Common myeloid progenitor, CD34-positive (primary cell): ENCODE measurements at regions not wholly inside any gene's neighbourhood (a gene's known extent, or its start where the extent isn't known, plus 50 kb on each side); places are given as distances from the start of the nearest gene placed in this dataset.

Experiments used
- CTCF ChIA-PET: fragments of 350-600 bp; sonication (Branson Sonifier 250); formaldehyde crosslinking; loops from one replicate; lab custom pipeline; 2021; ENCODE audit warnings: antibody characterized with exemption; lab: Charles Lee
- POLR2A ChIA-PET: fragments of 350-600 bp; sonication (Branson Sonifier 250); formaldehyde crosslinking; loops from one replicate; lab custom pipeline; 2021; ENCODE audit warnings: antibody characterized with exemption; lab: Charles Lee
- DNase-seq, 3 donors: peaks; one replicate each; pipeline versions ENCODE4 v3.0.0 to v3.0.0-alpha.2; 2013
- H3K27ac ChIP-seq, 2 experiments: 1 replicate in 1 of 2; 2 replicates in 1 of 2; pipeline ENCODE4 v1.7.0; 2013; ENCODE audit warnings: inconsistent platforms in 2 of 2, low read length in 2 of 2, mild to moderate bottlenecking in 2 of 2, low read depth in 1 of 2, moderate library complexity in 1 of 2; ENCODE audit not compliant: severe bottlenecking in 2 of 2, insufficient read depth in 1 of 2, poor library complexity in 1 of 2
- H3K27me3 ChIP-seq, 5 experiments: replicated peaks in 2 of 5; 1 replicate in 3 of 5; 2 replicates in 2 of 5; pipeline versions ENCODE4 v1.6.1 to v1.7.0; 2013; ENCODE audit warnings: low read length in 4 of 5, mild to moderate bottlenecking in 2 of 5, moderate library complexity in 2 of 5, inconsistent platforms in 1 of 5; ENCODE audit not compliant: insufficient read depth in 5 of 5, control insufficient read depth in 4 of 5
- H3K36me3 ChIP-seq, 4 experiments: 1 replicate in 2 of 4; 2 replicates in 2 of 4; pipeline versions ENCODE4 v1.6.1 to v1.7.0; 2013; ENCODE audit warnings: low read length in 3 of 4, control low read depth in 1 of 4, mild to moderate bottlenecking in 1 of 4; ENCODE audit not compliant: control insufficient read depth in 4 of 4, insufficient read depth in 4 of 4
- H3K4me1 ChIP-seq, 4 experiments: 1 replicate in 3 of 4; 2 replicates in 1 of 4; pipeline versions ENCODE4 v1.6.1 to v1.7.1; 2013; ENCODE audit warnings: low read length in 3 of 4, mild to moderate bottlenecking in 3 of 4, control low read depth in 1 of 4, inconsistent platforms in 1 of 4, moderate library complexity in 1 of 4; ENCODE audit not compliant: control insufficient read depth in 4 of 4, insufficient read depth in 4 of 4; ENCODE audit errors: control extremely low read depth in 1 of 4
- H3K4me3 ChIP-seq, 7 experiments: 1 replicate in 4 of 7; 2 replicates in 3 of 7; pipeline versions ENCODE4 v1.5.1 to v1.7.0; 2013; ENCODE audit warnings: mild to moderate bottlenecking in 7 of 7, low read length in 6 of 7, moderate library complexity in 6 of 7, inconsistent platforms in 2 of 7, low read depth in 2 of 7, control low read depth in 1 of 7; ENCODE audit not compliant: insufficient read depth in 4 of 7, control insufficient read depth in 1 of 7; ENCODE audit errors: extremely low read depth in 1 of 7
- H3K9me3 ChIP-seq, 5 experiments: 1 replicate in 4 of 5; 2 replicates in 1 of 5; pipeline versions ENCODE4 v1.6.1 to v1.7.1; 2013; ENCODE audit warnings: low read length in 4 of 5, mild to moderate bottlenecking in 2 of 5, inconsistent platforms in 1 of 5, low read depth in 1 of 5, moderate library complexity in 1 of 5; ENCODE audit not compliant: control insufficient read depth in 4 of 5, insufficient read depth in 2 of 5; ENCODE audit errors: control extremely low read depth in 1 of 5
- WGBS: methylation state at CpG from one replicate; pipeline ENCODE4 v1.1.5; 2013; ENCODE audit not compliant: insufficient coverage; 5-methylcytosine and 5-hydroxymethylcytosine counted together

GRCh38 chr12:90510948-90511347 lies 444.0 kb downstream of the CCER1 start:
- Histone ChIP-seq H3K4me1 (no peaks in the 10 kb centered on the region), H3K4me3 (no peak overlapping the region), H3K27me3 (no peaks in the 10 kb centered on the region), H3K27ac (no peak overlapping the region), H3K9me3 (no peaks in the 10 kb centered on the region), H3K36me3 (no peaks in the 10 kb centered on the region)
- no peak for DNase-seq
- CTCF ChIA-PET: no interaction called here
- POLR2A ChIA-PET: no interaction called here

- POLR2A ChIA-PET: no interaction called here
- Histone ChIP-seq H3K27me3 (no peaks in the 10 kb centered on the region), H3K27ac (no peak overlapping the region), H3K4me3 (no peak overlapping the region), H3K4me1 (no peaks in the 10 kb centered on the region), H3K9me3 (peaks cover 0 to 1% (median 0%) of the 10 kb centered on the region in 5 experiments), H3K36me3 (no peaks in the 10 kb centered on the region)
- CTCF ChIA-PET: no interaction called here
- no peak for DNase-seq
Measured at GRCh38 chr12:90504806-90505205, 450.2 kb downstream of the CCER1 start.

GRCh38 chr12:90502070-90502469 lies 452.9 kb downstream of the CCER1 start:
- no peak overlapping the region for H3K4me3 ChIP-seq
- no peak for DNase-seq
- POLR2A ChIA-PET: no interaction called here
- no peaks in the 10 kb centered on the region for H3K4me1 ChIP-seq
- H3K36me3 ChIP-seq: no peaks in the 10 kb centered on the region
- CTCF ChIA-PET: no interaction called here
- peaks cover 0 to 1% (median 0%) of the 10 kb centered on the region in 5 experiments for H3K9me3 ChIP-seq
- H3K27ac ChIP-seq: no peak overlapping the region
- no peaks in the 10 kb centered on the region for H3K27me3 ChIP-seq

- H3K4me3 ChIP-seq: no peak overlapping the region
- no peak for DNase-seq
- no peaks in the 10 kb centered on the region for H3K27me3 ChIP-seq
- POLR2A ChIA-PET: no interaction called here
- peaks cover 0 to 1% (median 0%) of the 10 kb centered on the region in 5 experiments for H3K9me3 ChIP-seq
- no peaks in the 10 kb centered on the region for H3K4me1 ChIP-seq
- no CpG with 5 or more reads among the region's 2 CpGs for WGBS
- H3K27ac ChIP-seq: no peak overlapping the region
- CTCF ChIA-PET: no interaction called here
- no peaks in the 10 kb centered on the region for H3K36me3 ChIP-seq
Measured at GRCh38 chr12:90501412-90501811, 453.6 kb downstream of the CCER1 start.

- ChIA-PET POLR2A (no interaction called here), CTCF (no interaction called here)
- H3K4me3 ChIP-seq: no peak overlapping the region
- H3K27ac ChIP-seq: no peak overlapping the region
- no peaks in the 10 kb centered on the region for H3K36me3 ChIP-seq
- H3K27me3 ChIP-seq: no peaks in the 10 kb centered on the region
- H3K4me1 ChIP-seq: no peaks in the 10 kb centered on the region
- peaks cover 0 to 1% (median 0%) of the 10 kb centered on the region in 5 experiments for H3K9me3 ChIP-seq
- no peak for DNase-seq
Measured at GRCh38 chr12:90499795-90500194, 455.2 kb downstream of the CCER1 start.

GRCh38 chr12:90497923-90498545 lies 456.9 kb downstream of the CCER1 start:
- H3K4me3 ChIP-seq: no peak overlapping the region
- H3K27ac ChIP-seq: no peak overlapping the region
- 92% methylated on average over 4 of the region's 6 CpGs for WGBS
- H3K36me3 ChIP-seq: no peaks in the 10 kb centered on the region
- H3K9me3 ChIP-seq: peaks cover 0 to 1% (median 0%) of the 10 kb centered on the region in 5 experiments
- no peak for DNase-seq
- no peaks in the 10 kb centered on the region for H3K27me3 ChIP-seq
- POLR2A ChIA-PET: no interaction called here
- no peaks in the 10 kb centered on the region for H3K4me1 ChIP-seq
- CTCF ChIA-PET: no interaction called here

GRCh38 chr12:90490355-90490754 lies 464.6 kb downstream of the CCER1 start:
- no peaks in the 10 kb centered on the region for H3K27me3 ChIP-seq
- DNase-seq: no peak
- no peaks in the 10 kb centered on the region for H3K4me1 ChIP-seq
- H3K36me3 ChIP-seq: no peaks in the 10 kb centered on the region
- ChIA-PET CTCF (no interaction called here), POLR2A (no interaction called here)
- no peak overlapping the region for H3K4me3 ChIP-seq
- H3K27ac ChIP-seq: no peak overlapping the region
- peaks cover 0 to 7% (median 0%) of the 10 kb centered on the region in 5 experiments for H3K9me3 ChIP-seq
